Neural cell (in vitro differentiated cells): ENCODE measurements at regions not wholly inside any gene's neighbourhood (a gene's known extent, or its start where the extent isn't known, plus 50 kb on each side); places are given as distances from the start of the nearest gene placed in this dataset.

ENCODE experiments used
- CTCF ChIP-seq: fragments of 450-650 bp; IDR thresholded peaks from 2 replicates; pipeline ENCODE4 v1.5.1; 2014; ENCODE audit warnings: antibody characterized with exemption, mild to moderate bottlenecking, moderate library complexity; ENCODE audit not compliant: poor library complexity, severe bottlenecking
- EP300 ChIP-seq: fragments of 450-650 bp; conservative IDR thresholded peaks from 2 replicates; pipeline ENCODE4 v1.6.1; 2014; ENCODE audit warnings: antibody characterized with exemption, mild to moderate bottlenecking, moderate library complexity; ENCODE audit not compliant: poor library complexity, severe bottlenecking
- EZH2 ChIP-seq: fragments of 200-600, 300-800 bp; shearing (Covaris generic), sonication (generic); IDR thresholded peaks from 2 replicates; pipeline ENCODE4 v1.6.1; 2014; ENCODE audit warnings: antibody characterized with exemption, low read length, borderline replicate concordance, mild to moderate bottlenecking; ENCODE audit not compliant: insufficient read depth, poor library complexity, severe bottlenecking
- MXI1 ChIP-seq: fragments of 450-650 bp; conservative IDR thresholded peaks from 2 replicates; pipeline ENCODE4 v1.6.1; 2014; ENCODE audit warnings: antibody characterized with exemption, mild to moderate bottlenecking; ENCODE audit not compliant: poor library complexity, severe bottlenecking
- POLR2AphosphoS5 ChIP-seq: IDR thresholded peaks from 2 replicates; pipeline ENCODE4 v1.6.1; 2012
- RAD21 ChIP-seq: fragments of 450-650 bp; conservative IDR thresholded peaks from 2 replicates; pipeline ENCODE4 v1.6.1; 2014; ENCODE audit warnings: antibody characterized with exemption, mild to moderate bottlenecking, moderate library complexity
- SMC3 ChIP-seq: fragments of 450-650 bp; conservative IDR thresholded peaks from 2 replicates; pipeline ENCODE4 v1.6.1; 2014; ENCODE audit warnings: antibody characterized with exemption, mild to moderate bottlenecking, moderate library complexity; ENCODE audit not compliant: poor library complexity
- TAF1 ChIP-seq: IDR thresholded peaks from 2 replicates; pipeline ENCODE4 v1.6.1; 2012; ENCODE audit warnings: low read depth

GRCh38 chr14:22081337-22081736 is 407.7 kb upstream of the OR4E1 start:
- TF ChIP-seq CTCF (no peak), TAF1 (no peak), MXI1 (no peak), EZH2 (no peak), EP300 (no peak), POLR2AphosphoS5 (no peak), RAD21 (no peak), SMC3 (no peak)
